Ascending aorta (tissue), 2 donors: ENCODE measurements at regions not wholly inside any gene's neighbourhood (a gene's known extent, or its start where the extent isn't known, plus 50 kb on each side); places are given as distances from the start of the nearest gene placed in this dataset.
A peak's percentile ranks its signal among the peaks of the same experiment; 100 is the strongest.
"Not testable (repeated sequence)": the region's sequence is repeated elsewhere in the genome, so short reads cannot be mapped to it uniquely, and the experiment has no call there.

ENCODE experiments used
- DNase-seq, 2 donors: peaks; one replicate each; pipeline ENCODE4 v3.0.0-alpha.2; 2019; ENCODE audit warnings: low spot score in 2 of 2
- H3K27ac ChIP-seq, 2 donors: fragments of 200-600 bp; sonication (generic); one replicate each; pipeline ENCODE4 v1.5.1; 2016 to 2017; ENCODE audit warnings: mild to moderate bottlenecking in 1 of 2
- H3K27me3 ChIP-seq: fragments of 200-600 bp; sonication (generic); one replicate; pipeline ENCODE4 v1.5.1; 2017
- H3K36me3 ChIP-seq, 2 donors: fragments of 200-600 bp; sonication (generic); one replicate each; pipeline ENCODE4 v1.5.1; 2016
- H3K4me1 ChIP-seq, 2 donors: fragments of 200-600 bp; sonication (generic); one replicate each; pipeline ENCODE4 v1.5.1; 2016 to 2017; ENCODE audit warnings: mild to moderate bottlenecking in 1 of 2
- H3K4me3 ChIP-seq, 2 donors: fragments of 200-600 bp; sonication (generic); one replicate each; pipeline ENCODE4 v1.5.1; 2016 to 2017; ENCODE audit warnings: mild to moderate bottlenecking in 1 of 2
- H3K9me3 ChIP-seq, 2 donors: fragments of 200-600 bp; sonication (generic); one replicate each; pipeline ENCODE4 v1.5.1; 2016
- intact Hi-C: fragments of 100-400 bp; cut with DNase I; formaldehyde crosslinking; loops from one replicate; pipeline ENCODE4 v1.15.1; 2023
- TF ChIP-seq, protein P1 (sequence below), 3 experiments: fragments of 200-600 bp in 2 of 3; fragments of 450-650 bp in 1 of 3; sonication (generic) in 2 of 3; IDR thresholded peaks; one replicate each; pipeline ENCODE4 v1.5.1; 2016 to 2019; ENCODE audit warnings: antibody characterized with exemption in 3 of 3, mild to moderate bottlenecking in 1 of 3, moderate library complexity in 1 of 3

DNA sequence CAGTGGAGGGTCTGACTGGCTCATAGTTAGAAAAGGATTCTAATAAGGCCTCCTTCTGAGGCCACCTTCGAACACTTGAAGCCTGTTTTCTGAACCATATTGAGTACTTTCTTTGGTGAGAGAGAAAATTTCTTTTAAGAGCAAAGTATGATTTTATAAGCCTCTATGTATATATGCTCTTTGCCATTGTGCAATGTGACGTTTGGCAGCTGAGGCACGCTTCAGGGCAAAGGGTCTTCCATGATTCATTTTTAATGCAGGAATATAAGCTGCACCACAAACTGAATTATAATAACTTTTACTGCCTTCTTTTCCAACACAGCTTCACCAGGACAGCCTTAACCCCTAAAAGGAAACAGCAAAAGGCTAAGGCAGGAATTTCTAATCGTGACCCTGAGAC, 154.4 kb downstream of the TTLL2 start:
- Histone ChIP-seq H3K9me3 (no peaks in the 10 kb centered on the region), H3K4me3 (no peak overlapping the region), H3K4me1 (no peaks in the 10 kb centered on the region), H3K27me3 (no peaks in the 10 kb centered on the region), H3K27ac (no peak overlapping the region), H3K36me3 (no peaks in the 10 kb centered on the region)
- TF ChIP-seq, protein P1, sequence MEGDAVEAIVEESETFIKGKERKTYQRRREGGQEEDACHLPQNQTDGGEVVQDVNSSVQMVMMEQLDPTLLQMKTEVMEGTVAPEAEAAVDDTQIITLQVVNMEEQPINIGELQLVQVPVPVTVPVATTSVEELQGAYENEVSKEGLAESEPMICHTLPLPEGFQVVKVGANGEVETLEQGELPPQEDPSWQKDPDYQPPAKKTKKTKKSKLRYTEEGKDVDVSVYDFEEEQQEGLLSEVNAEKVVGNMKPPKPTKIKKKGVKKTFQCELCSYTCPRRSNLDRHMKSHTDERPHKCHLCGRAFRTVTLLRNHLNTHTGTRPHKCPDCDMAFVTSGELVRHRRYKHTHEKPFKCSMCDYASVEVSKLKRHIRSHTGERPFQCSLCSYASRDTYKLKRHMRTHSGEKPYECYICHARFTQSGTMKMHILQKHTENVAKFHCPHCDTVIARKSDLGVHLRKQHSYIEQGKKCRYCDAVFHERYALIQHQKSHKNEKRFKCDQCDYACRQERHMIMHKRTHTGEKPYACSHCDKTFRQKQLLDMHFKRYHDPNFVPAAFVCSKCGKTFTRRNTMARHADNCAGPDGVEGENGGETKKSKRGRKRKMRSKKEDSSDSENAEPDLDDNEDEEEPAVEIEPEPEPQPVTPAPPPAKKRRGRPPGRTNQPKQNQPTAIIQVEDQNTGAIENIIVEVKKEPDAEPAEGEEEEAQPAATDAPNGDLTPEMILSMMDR (IDR thresholded peaks at IDR 0.05): no peak
- intact Hi-C loops: no loop called here
- DNase-seq: peak in 1 of 2 donors; percentile 16

DNA sequence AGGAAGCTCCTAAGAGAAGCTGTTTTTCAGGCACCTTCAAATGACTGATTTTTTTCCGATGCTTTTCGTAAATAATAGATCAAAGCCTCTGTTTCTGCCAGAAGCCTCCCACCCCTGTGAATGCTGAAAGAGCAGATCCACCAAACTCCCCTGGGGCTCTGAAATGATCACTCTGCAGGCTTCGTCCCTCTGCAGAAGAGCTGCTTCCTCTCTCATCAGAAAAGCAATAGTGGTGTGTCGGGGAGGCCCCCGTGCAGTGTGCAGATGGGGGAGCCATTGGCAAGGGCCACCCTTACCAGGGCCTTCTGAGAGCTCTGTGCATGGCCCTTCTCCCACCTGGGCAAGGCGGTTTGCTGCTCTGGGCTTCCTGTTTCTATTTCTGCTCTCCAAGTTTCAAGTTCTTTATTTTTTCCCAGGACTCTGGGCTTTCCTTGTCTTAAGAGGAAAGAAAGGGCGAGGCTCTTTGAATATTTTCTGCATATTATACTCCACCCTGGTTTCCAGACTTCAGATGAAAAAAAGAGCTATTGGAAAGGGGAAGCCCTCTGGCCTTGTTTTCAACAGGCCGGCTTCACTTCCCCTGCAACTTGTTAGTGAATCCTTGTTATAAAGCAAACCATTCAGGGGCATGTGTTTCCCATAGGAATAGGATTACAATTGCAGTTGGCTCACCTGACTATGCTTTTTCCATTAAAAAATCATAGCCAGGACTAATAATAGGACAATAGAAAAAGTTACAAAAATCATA, 155.2 kb downstream of the TTLL2 start:
- Histone ChIP-seq H3K36me3 (no peaks in the 10 kb centered on the region), H3K27ac (no peak overlapping the region), H3K27me3 (no peaks in the 10 kb centered on the region), H3K9me3 (no peaks in the 10 kb centered on the region), H3K4me3 (no peak overlapping the region), H3K4me1 (no peaks in the 10 kb centered on the region)
- TF ChIP-seq, protein P1 (IDR thresholded peaks at IDR 0.05): no peak
- DNase-seq: peak in 1 of 2 donors; percentile 42
- intact Hi-C loops: no loop called here

- Histone ChIP-seq H3K4me1 (no peaks in the 10 kb centered on the region), H3K27me3 (no peaks in the 10 kb centered on the region), H3K27ac (no peak overlapping the region), H3K36me3 (no peaks in the 10 kb centered on the region), H3K4me3 (no peak overlapping the region), H3K9me3 (no peaks in the 10 kb centered on the region)
- TF ChIP-seq, protein P1 (IDR thresholded peaks at IDR 0.05): no peak
- intact Hi-C loops: no loop called here
- DNase-seq: no peak
These were observed 156.5 kb downstream of the TTLL2 start for GRCh38 chr6:167481307-167481926.

DNA sequence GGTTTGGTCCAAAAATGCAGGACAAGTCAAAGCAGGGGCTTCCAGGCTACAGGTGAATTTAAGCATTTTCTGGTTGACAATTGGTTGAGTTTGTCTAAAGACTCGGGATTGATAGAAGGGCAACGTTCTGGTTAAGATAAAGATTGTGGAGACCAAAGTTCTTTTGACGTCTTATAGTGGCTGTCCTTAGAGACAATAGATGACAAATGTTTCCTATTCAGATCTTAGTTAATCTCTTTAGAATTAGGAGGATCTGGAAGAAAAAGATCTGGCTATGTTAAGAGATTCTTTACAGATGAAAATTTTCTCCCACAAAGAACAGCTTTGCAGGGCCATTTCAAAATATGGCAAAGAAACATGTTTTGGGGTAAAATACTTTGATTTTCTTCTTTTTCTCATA, 157.9 kb downstream of the TTLL2 start:
- H3K36me3 ChIP-seq, H3K27me3 ChIP-seq, H3K27ac ChIP-seq, H3K4me1 ChIP-seq, intact Hi-C loops, H3K9me3 ChIP-seq, DNase-seq, H3K4me3 ChIP-seq: not testable (repeated sequence)

GRCh38 chr6:167485186-167485978, 160.5 kb downstream of the TTLL2 start:
- Histone ChIP-seq H3K4me1 (no peaks in the 10 kb centered on the region), H3K27me3 (no peaks in the 10 kb centered on the region), H3K4me3 (no peak overlapping the region), H3K27ac (no peak overlapping the region), H3K36me3 (no peaks in the 10 kb centered on the region), H3K9me3 (no peaks in the 10 kb centered on the region)
- intact Hi-C loops: loop anchor here (1.0 to 5.0 kb wide), 2 partner anchors 186 to 412 kb away; no protein-coding TSS in a partner anchor
- TF ChIP-seq, protein P1 (IDR thresholded peaks at IDR 0.05): peak; percentile 38 to 68 (median 59)
- no peak for DNase-seq
